Neural cell (in vitro differentiated cells): ENCODE measurements at regions not wholly inside any gene's neighbourhood (a gene's known extent, or its start where the extent isn't known, plus 50 kb on each side); places are given as distances from the start of the nearest gene placed in this dataset.

Experiments used
- CTCF ChIP-seq: fragments of 450-650 bp; IDR thresholded peaks from 2 replicates; pipeline ENCODE4 v1.5.1; 2014; ENCODE audit warnings: antibody characterized with exemption, mild to moderate bottlenecking, moderate library complexity; ENCODE audit not compliant: poor library complexity, severe bottlenecking
- POLR2AphosphoS5 ChIP-seq: IDR thresholded peaks from 2 replicates; pipeline ENCODE4 v1.6.1; 2012
- SMC3 ChIP-seq: fragments of 450-650 bp; conservative IDR thresholded peaks from 2 replicates; pipeline ENCODE4 v1.6.1; 2014; ENCODE audit warnings: antibody characterized with exemption, mild to moderate bottlenecking, moderate library complexity; ENCODE audit not compliant: poor library complexity

GRCh38 chr10:78285226-78285625 lies 251.6 kb downstream of the RPS24 start:
- no peak for TF ChIP-seq SMC3
- no peak for TF ChIP-seq POLR2AphosphoS5
- no peak for TF ChIP-seq CTCF
